ENCODE measurements at regions not wholly inside any gene's neighbourhood (a gene's known extent, or its start where the extent isn't known, plus 50 kb on each side); places are given as distances from the start of the nearest gene placed in this dataset.

GRCh38 chr15:96218623-96219455 is 111.7 kb upstream of the NR2F2 start:
- no peak overlapping the region for H3K4me2 ChIP-seq (ENCODE audit: low read depth, low read length)
- no peaks in the 10 kb centered on the region for H4K20me1 ChIP-seq (ENCODE audit: insufficient read depth, low read length)
- H3K4me1 ChIP-seq (ENCODE audit: insufficient read depth, low read length): peaks cover 13% of the 10 kb centered on the region
- no peak for ATAC-seq
- H3K4me3 ChIP-seq (replicated peaks in 1 of 3; ENCODE audit: insufficient read depth in 1 of 3, low read depth in 2 of 3, low read length in 3 of 3): no peak overlapping the region
- no peaks in the 10 kb centered on the region for H3K9me3 ChIP-seq (ENCODE audit: low read length)
- no peak for TF ChIP-seq NR2F1 (CRISPR knock-in tag; IDR thresholded peaks at IDR 0.05)
- no peak for TF ChIP-seq ZSCAN20 (CRISPR knock-in tag; IDR thresholded peaks at IDR 0.05; ENCODE audit: borderline replicate concordance)
- TF ChIP-seq, protein P1, sequence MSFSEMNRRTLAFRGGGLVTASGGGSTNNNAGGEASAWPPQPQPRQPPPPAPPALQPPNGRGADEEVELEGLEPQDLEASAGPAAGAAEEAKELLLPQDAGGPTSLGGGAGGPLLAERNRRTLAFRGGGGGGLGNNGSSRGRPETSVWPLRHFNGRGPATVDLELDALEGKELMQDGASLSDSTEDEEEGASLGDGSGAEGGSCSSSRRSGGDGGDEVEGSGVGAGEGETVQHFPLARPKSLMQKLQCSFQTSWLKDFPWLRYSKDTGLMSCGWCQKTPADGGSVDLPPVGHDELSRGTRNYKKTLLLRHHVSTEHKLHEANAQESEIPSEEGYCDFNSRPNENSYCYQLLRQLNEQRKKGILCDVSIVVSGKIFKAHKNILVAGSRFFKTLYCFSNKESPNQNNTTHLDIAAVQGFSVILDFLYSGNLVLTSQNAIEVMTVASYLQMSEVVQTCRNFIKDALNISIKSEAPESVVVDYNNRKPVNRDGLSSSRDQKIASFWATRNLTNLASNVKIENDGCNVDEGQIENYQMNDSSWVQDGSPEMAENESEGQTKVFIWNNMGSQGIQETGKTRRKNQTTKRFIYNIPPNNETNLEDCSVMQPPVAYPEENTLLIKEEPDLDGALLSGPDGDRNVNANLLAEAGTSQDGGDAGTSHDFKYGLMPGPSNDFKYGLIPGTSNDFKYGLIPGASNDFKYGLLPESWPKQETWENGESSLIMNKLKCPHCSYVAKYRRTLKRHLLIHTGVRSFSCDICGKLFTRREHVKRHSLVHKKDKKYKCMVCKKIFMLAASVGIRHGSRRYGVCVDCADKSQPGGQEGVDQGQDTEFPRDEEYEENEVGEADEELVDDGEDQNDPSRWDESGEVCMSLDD (CRISPR knock-in tag; IDR thresholded peaks at IDR 0.05; ENCODE audit: borderline replicate concordance): no peak
- no peak for TF ChIP-seq ZBTB2 (CRISPR knock-in tag; IDR thresholded peaks at IDR 0.05; ENCODE audit: low read depth)
- TF ChIP-seq MAFK (conservative IDR thresholded peaks at IDR 0.05 in 1 of 2, IDR thresholded peaks at IDR 0.05 in 1 of 2; ENCODE audit: low read length in 2 of 2): peak; percentile 86 to 91
- peak; percentile 90 for TF ChIP-seq MAFF (IDR thresholded peaks at IDR 0.05; ENCODE audit: low read depth, low read length)
- TF ChIP-seq ZSCAN25 (CRISPR knock-in tag; IDR thresholded peaks at IDR 0.05): no peak
- intact Hi-C loops (cut with micrococcal nuclease; ENCODE audit: unreplicated experiment): no loop called here
- ChIA-PET POLR2A (no interaction called here), CTCF (ENCODE audit: low intra/inter-chr PET ratio, low total read pairs) (no interaction called here)
- no peaks in the 10 kb centered on the region for H3K79me2 ChIP-seq (ENCODE audit: insufficient read depth, low read length)
- no TSS peak for BruUV-seq (replicated peaks)
- H2AFZ ChIP-seq (ENCODE audit: low read length): no peak overlapping the region
- H3K27ac ChIP-seq (ENCODE audit: extremely low read length, insufficient read depth, low read length): no peak overlapping the region
- H3K9ac ChIP-seq (ENCODE audit: insufficient read depth, low read depth, low read length): no peak overlapping the region
- no peaks in the 10 kb centered on the region for H3K27me3 ChIP-seq (ENCODE audit: control insufficient read depth in 1 of 2, insufficient read depth in 2 of 2, low read length in 2 of 2)
- DNase-seq (ENCODE audit: low spot score): no peak
- in situ Hi-C loops (cut with HindIII; ENCODE audit: extremely low pct_ligation_motif_present, low pct_unique_long_range_greater_than_20kb): no loop called here
- no peaks in the 10 kb centered on the region for H3K36me3 ChIP-seq (replicated peaks in 1 of 2; ENCODE audit: control insufficient read depth in 1 of 2, insufficient read depth in 2 of 2, low read length in 2 of 2)
- no peak for FAIRE-seq
- WGBS (ENCODE audit: low lambda C conversion rate): 81% methylated on average over 5 of the region's 5 CpGs
